Esophagus muscularis mucosa (tissue), 3 donors: ENCODE measurements at regions not wholly inside any gene's neighbourhood (a gene's known extent, or its start where the extent isn't known, plus 50 kb on each side); places are given as distances from the start of the nearest gene placed in this dataset.

Source experiments
- CTCF ChIP-seq, 3 experiments: fragments of 200-600 bp in 2 of 3; fragments of 450-650 bp in 1 of 3; sonication (generic) in 2 of 3; IDR thresholded peaks; one replicate each; pipeline ENCODE4 v1.5.1; 2017 to 2019; ENCODE audit warnings: antibody characterized with exemption in 3 of 3, mild to moderate bottlenecking in 2 of 3, moderate library complexity in 1 of 3
- POLR2A ChIP-seq: fragments of 450-650 bp; IDR thresholded peaks from one replicate; pipeline ENCODE4 v1.6.1; 2017; ENCODE audit warnings: antibody characterized with exemption, moderate library complexity, mild to moderate bottlenecking, low read depth
- POLR2AphosphoS5 ChIP-seq, 2 donors: sonication (generic); formaldehyde crosslinking; IDR thresholded peaks; one replicate each; pipeline ENCODE4 v1.6.1; 2017; ENCODE audit warnings: antibody characterized with exemption in 2 of 2

GRCh38 chr12:4833524-4833923 is 76.2 kb upstream of the KCNA1 start:
- TF ChIP-seq CTCF (IDR thresholded peaks at IDR 0.05) (no peak), POLR2A (no peak), POLR2AphosphoS5 (IDR thresholded peaks at IDR 0.05) (no peak)
